ENCODE measurements at regions not wholly inside any gene's neighbourhood (a gene's known extent, or its start where the extent isn't known, plus 50 kb on each side); places are given as distances from the start of the nearest gene placed in this dataset.

DNA sequence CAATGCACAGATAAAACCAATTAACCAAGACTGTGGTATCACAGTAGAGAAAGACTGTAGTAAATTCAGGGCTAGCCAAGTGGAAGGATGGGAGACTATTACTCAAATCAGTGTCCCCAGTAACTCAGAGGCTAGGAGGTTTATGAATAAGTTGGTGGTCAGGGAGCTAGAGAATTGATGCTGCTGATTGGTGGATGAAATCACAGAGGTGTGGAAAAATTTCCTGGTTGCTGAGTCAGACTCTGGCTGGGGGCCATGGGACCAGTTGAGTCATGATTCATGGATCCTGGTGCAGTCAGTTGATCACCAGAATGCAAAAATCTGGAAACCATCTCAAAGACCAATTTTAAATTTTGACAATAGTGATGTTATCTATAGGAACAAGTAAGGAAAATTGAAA is 555.9 kb downstream of the C6orf118 start:
- TF ChIP-seq EP300 (conservative IDR thresholded peaks at IDR 0.05; ENCODE audit: poor library complexity, severe bottlenecking) = no peak
- TF ChIP-seq, protein P1, sequence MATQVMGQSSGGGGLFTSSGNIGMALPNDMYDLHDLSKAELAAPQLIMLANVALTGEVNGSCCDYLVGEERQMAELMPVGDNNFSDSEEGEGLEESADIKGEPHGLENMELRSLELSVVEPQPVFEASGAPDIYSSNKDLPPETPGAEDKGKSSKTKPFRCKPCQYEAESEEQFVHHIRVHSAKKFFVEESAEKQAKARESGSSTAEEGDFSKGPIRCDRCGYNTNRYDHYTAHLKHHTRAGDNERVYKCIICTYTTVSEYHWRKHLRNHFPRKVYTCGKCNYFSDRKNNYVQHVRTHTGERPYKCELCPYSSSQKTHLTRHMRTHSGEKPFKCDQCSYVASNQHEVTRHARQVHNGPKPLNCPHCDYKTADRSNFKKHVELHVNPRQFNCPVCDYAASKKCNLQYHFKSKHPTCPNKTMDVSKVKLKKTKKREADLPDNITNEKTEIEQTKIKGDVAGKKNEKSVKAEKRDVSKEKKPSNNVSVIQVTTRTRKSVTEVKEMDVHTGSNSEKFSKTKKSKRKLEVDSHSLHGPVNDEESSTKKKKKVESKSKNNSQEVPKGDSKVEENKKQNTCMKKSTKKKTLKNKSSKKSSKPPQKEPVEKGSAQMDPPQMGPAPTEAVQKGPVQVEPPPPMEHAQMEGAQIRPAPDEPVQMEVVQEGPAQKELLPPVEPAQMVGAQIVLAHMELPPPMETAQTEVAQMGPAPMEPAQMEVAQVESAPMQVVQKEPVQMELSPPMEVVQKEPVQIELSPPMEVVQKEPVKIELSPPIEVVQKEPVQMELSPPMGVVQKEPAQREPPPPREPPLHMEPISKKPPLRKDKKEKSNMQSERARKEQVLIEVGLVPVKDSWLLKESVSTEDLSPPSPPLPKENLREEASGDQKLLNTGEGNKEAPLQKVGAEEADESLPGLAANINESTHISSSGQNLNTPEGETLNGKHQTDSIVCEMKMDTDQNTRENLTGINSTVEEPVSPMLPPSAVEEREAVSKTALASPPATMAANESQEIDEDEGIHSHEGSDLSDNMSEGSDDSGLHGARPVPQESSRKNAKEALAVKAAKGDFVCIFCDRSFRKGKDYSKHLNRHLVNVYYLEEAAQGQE (IDR thresholded peaks at IDR 0.05; ENCODE audit: borderline replicate concordance) = no peak
- Histone ChIP-seq H3K9ac (ENCODE audit: low read length) (no peak overlapping the region), H3K9me3 (ENCODE audit: low read length) (no peaks in the 10 kb centered on the region), H3K9me2 (ENCODE audit: insufficient read depth, low read length) (no peaks in the 10 kb centered on the region), H3K27me3 (ENCODE audit: insufficient read depth, low read depth, low read length) (no peaks in the 10 kb centered on the region), H3K36me3 (ENCODE audit: insufficient read depth, low read length) (no peaks in the 10 kb centered on the region), H2AFZ (ENCODE audit: low read depth, low read length) (no peak overlapping the region), H3K4me3 (ENCODE audit: low read length) (no peak overlapping the region), H3K27ac (ENCODE audit: low read length) (no peak overlapping the region), H4K20me1 (ENCODE audit: insufficient read depth) (no peaks in the 10 kb centered on the region), H3F3A (ENCODE audit: insufficient read depth, low read length, poor library complexity, severe bottlenecking) (no peaks in the 10 kb centered on the region), H3K79me2 (replicated peaks; ENCODE audit: insufficient read depth, low read length) (no peaks in the 10 kb centered on the region), H3K4me2 (ENCODE audit: low read length) (no peak overlapping the region)

DNA sequence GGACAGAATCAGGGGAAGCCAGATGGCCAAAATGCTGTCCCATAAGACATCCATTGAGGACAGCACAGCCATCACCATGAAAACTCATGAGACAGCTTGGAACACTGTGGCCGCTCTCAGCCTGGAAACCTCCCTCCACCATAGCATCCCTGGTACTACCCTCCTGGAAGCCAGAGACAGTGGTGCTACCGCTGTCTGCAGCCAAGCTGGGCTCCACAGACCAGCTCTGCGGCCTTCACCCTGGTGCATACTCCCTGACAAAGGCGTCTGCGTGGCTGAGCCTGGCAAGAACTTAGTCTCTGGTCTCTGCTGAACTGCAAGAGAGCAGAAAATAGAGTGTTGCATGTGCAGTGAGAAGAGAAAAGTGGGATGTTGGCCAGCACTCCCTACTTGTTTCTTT is 558.0 kb downstream of the C6orf118 start:
- Histone ChIP-seq H3K9me3 (ENCODE audit: low read length) (no peaks in the 10 kb centered on the region), H3K79me2 (replicated peaks; ENCODE audit: insufficient read depth, low read length) (no peaks in the 10 kb centered on the region), H3K27me3 (ENCODE audit: insufficient read depth, low read depth, low read length) (no peaks in the 10 kb centered on the region), H4K20me1 (ENCODE audit: insufficient read depth) (no peaks in the 10 kb centered on the region), H3K27ac (ENCODE audit: low read length) (no peak overlapping the region), H3K4me2 (ENCODE audit: low read length) (no peak overlapping the region), H3K36me3 (ENCODE audit: insufficient read depth, low read length) (no peaks in the 10 kb centered on the region), H3F3A (ENCODE audit: insufficient read depth, low read length, poor library complexity, severe bottlenecking) (no peaks in the 10 kb centered on the region), H2AFZ (ENCODE audit: low read depth, low read length) (no peak overlapping the region), H3K9me2 (ENCODE audit: insufficient read depth, low read length) (no peaks in the 10 kb centered on the region), H3K9ac (ENCODE audit: low read length) (no peak overlapping the region), H3K4me3 (ENCODE audit: low read length) (no peak overlapping the region)
- TF ChIP-seq TAF1 (IDR thresholded peaks at IDR 0.05; ENCODE audit: low read depth) (no peak), RAD21 (conservative IDR thresholded peaks at IDR 0.05) (no peak), EP300 (conservative IDR thresholded peaks at IDR 0.05; ENCODE audit: poor library complexity, severe bottlenecking) (no peak), EZH2 (IDR thresholded peaks at IDR 0.05; ENCODE audit: borderline replicate concordance, insufficient read depth, low read length, poor library complexity, severe bottlenecking) (no peak), SMC3 (conservative IDR thresholded peaks at IDR 0.05; ENCODE audit: poor library complexity) (no peak), POLR2AphosphoS5 (IDR thresholded peaks at IDR 0.05) (no peak), MXI1 (conservative IDR thresholded peaks at IDR 0.05; ENCODE audit: poor library complexity, severe bottlenecking) (no peak)
- TF ChIP-seq, protein P2, sequence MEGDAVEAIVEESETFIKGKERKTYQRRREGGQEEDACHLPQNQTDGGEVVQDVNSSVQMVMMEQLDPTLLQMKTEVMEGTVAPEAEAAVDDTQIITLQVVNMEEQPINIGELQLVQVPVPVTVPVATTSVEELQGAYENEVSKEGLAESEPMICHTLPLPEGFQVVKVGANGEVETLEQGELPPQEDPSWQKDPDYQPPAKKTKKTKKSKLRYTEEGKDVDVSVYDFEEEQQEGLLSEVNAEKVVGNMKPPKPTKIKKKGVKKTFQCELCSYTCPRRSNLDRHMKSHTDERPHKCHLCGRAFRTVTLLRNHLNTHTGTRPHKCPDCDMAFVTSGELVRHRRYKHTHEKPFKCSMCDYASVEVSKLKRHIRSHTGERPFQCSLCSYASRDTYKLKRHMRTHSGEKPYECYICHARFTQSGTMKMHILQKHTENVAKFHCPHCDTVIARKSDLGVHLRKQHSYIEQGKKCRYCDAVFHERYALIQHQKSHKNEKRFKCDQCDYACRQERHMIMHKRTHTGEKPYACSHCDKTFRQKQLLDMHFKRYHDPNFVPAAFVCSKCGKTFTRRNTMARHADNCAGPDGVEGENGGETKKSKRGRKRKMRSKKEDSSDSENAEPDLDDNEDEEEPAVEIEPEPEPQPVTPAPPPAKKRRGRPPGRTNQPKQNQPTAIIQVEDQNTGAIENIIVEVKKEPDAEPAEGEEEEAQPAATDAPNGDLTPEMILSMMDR (IDR thresholded peaks at IDR 0.05; ENCODE audit: poor library complexity, severe bottlenecking) = no peak
- TF ChIP-seq, protein P1 (IDR thresholded peaks at IDR 0.05; ENCODE audit: borderline replicate concordance) = no peak

Measured in neural cell (in vitro differentiated cells).